ENCODE measurements at regions not wholly inside any gene's neighbourhood (a gene's known extent, or its start where the extent isn't known, plus 50 kb on each side); places are given as distances from the start of the nearest gene placed in this dataset.

DNA sequence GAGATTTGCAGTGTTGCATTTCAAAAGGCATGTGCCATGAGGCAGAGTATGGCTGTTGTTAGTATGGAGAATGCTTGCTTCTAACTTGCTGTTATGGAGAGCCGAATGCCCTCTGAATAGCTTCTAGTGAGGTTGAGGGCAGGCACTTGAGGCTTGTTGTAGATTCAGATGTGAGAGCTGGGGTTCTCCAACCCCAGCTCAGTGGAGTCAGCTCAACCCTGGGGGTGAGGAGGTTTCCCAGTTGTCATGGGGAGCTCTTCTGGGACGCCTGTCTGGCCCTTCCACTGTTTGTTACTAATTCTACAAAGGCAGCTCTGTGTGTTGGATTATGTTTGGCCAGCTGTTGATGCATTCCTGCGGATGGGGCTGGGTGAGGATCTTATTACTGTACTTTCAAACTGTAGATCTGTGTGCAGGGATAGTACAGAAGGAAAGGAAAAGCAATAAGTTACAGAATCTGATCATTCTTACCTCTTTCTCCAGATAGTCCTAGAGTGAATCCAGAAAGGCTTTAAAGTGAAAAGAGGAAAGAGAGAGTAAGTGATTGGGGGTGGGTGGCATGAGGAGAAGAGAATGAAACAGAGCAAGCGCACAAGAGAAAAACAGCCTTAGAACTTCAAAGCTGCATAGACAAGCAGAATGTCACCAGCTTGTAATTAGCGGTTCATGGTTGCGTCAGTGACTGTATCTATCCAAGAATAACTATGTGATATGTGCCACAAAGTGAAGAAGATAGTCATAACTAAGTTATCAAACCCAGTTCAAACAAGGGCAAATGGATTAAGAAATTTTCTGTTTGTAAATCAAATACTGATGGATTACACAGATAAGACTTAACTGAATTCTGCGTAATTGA is 148.7 kb downstream of the PRL start:
- Histone ChIP-seq H3K27ac (ENCODE audit: low read depth in 1 of 2, low read length in 2 of 2) (no peak overlapping the region), H3K9ac (ENCODE audit: low read depth in 1 of 2, low read length in 2 of 2) (no peak overlapping the region), H3K27me3 (ENCODE audit: control insufficient read depth in 4 of 4, insufficient read depth in 4 of 4, low read length in 3 of 4) (no peaks in the 10 kb centered on the region), H3K4me1 (ENCODE audit: control insufficient read depth in 4 of 4, insufficient read depth in 4 of 4, low read length in 3 of 4) (peaks cover 0 to 3% (median 0%) of the 10 kb centered on the region in 4 donors), H3K9me3 (ENCODE audit: control insufficient read depth in 4 of 4, low read length in 3 of 4) (no peaks in the 10 kb centered on the region), H3K36me3 (ENCODE audit: control insufficient read depth in 4 of 4, insufficient read depth in 3 of 4, low read depth in 1 of 4, low read length in 3 of 4) (no peaks in the 10 kb centered on the region), H3K4me3 (ENCODE audit: low read depth in 1 of 3, low read length in 3 of 3) (no peak overlapping the region)
- WGBS: 65% methylated on average over 7 of the region's 7 CpGs
- TF ChIP-seq GABPA (IDR thresholded peaks at IDR 0.05 in 1 of 2, conservative IDR thresholded peaks at IDR 0.05 in 1 of 2) (no peak), ATF3 (IDR thresholded peaks at IDR 0.05) (no peak), MAX (IDR thresholded peaks at IDR 0.05) (no peak), CTCF (IDR thresholded peaks at IDR 0.05; ENCODE audit: low read depth, low read length, missing input control) (no peak), JUND (IDR thresholded peaks at IDR 0.05) (no peak), YY1 (IDR thresholded peaks at IDR 0.05) (no peak), FOXA2 (IDR thresholded peaks at IDR 0.05) (no peak), HNF4G (IDR thresholded peaks at IDR 0.05) (no peak)
- TF ChIP-seq, protein P1, sequence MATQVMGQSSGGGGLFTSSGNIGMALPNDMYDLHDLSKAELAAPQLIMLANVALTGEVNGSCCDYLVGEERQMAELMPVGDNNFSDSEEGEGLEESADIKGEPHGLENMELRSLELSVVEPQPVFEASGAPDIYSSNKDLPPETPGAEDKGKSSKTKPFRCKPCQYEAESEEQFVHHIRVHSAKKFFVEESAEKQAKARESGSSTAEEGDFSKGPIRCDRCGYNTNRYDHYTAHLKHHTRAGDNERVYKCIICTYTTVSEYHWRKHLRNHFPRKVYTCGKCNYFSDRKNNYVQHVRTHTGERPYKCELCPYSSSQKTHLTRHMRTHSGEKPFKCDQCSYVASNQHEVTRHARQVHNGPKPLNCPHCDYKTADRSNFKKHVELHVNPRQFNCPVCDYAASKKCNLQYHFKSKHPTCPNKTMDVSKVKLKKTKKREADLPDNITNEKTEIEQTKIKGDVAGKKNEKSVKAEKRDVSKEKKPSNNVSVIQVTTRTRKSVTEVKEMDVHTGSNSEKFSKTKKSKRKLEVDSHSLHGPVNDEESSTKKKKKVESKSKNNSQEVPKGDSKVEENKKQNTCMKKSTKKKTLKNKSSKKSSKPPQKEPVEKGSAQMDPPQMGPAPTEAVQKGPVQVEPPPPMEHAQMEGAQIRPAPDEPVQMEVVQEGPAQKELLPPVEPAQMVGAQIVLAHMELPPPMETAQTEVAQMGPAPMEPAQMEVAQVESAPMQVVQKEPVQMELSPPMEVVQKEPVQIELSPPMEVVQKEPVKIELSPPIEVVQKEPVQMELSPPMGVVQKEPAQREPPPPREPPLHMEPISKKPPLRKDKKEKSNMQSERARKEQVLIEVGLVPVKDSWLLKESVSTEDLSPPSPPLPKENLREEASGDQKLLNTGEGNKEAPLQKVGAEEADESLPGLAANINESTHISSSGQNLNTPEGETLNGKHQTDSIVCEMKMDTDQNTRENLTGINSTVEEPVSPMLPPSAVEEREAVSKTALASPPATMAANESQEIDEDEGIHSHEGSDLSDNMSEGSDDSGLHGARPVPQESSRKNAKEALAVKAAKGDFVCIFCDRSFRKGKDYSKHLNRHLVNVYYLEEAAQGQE (IDR thresholded peaks at IDR 0.05): no peak
- no peak for DNase-seq (ENCODE audit: low spot score)

DNA sequence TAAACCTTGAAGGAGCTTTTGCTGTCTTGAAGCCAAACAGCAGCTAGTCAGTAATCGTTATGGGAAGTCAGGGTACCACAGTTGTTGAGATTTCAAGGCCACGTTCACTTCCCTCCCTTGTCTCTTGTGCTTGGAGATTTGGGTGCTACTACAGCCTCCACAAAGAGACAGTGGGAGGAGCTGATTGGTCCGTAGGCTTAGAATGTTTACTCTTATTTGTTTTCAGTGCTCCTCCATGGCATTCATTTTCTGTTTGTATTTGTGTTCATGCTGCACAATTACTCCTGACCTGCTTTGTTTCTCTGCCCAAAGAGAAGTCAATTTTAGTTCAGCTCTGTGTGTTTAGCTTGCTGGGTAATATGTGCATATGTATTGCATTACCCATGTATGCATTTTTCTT is 147.7 kb downstream of the PRL start:
- no peaks in the 10 kb centered on the region for H3K36me3 ChIP-seq (ENCODE audit: control insufficient read depth in 4 of 4, insufficient read depth in 3 of 4, low read depth in 1 of 4, low read length in 3 of 4)
- no peak overlapping the region for H3K9ac ChIP-seq (ENCODE audit: low read depth in 1 of 2, low read length in 2 of 2)
- 41% methylated on average over 3 of the region's 3 CpGs for WGBS
- TF ChIP-seq YY1 (IDR thresholded peaks at IDR 0.05) (no peak), HNF4G (IDR thresholded peaks at IDR 0.05) (no peak), TAF1 (conservative IDR thresholded peaks at IDR 0.05) (no peak), ATF3 (IDR thresholded peaks at IDR 0.05) (no peak), EGR1 (IDR thresholded peaks at IDR 0.05; ENCODE audit: low read depth in 2 of 2) (no peak), ZBTB33 (IDR thresholded peaks at IDR 0.05) (no peak), MAX (IDR thresholded peaks at IDR 0.05) (no peak), FOXA1 (IDR thresholded peaks at IDR 0.05) (no peak), RAD21 (IDR thresholded peaks at IDR 0.05) (no peak), FOXA2 (IDR thresholded peaks at IDR 0.05) (no peak), HNF4A (conservative IDR thresholded peaks at IDR 0.05) (no peak)
- no peak overlapping the region for H3K4me3 ChIP-seq (ENCODE audit: low read depth in 1 of 3, low read length in 3 of 3)
- H3K27ac ChIP-seq (ENCODE audit: low read depth in 1 of 2, low read length in 2 of 2): no peak overlapping the region
- no peaks in the 10 kb centered on the region for H3K27me3 ChIP-seq (ENCODE audit: control insufficient read depth in 4 of 4, insufficient read depth in 4 of 4, low read length in 3 of 4)
- DNase-seq (ENCODE audit: low spot score): no peak
- H3K9me3 ChIP-seq (ENCODE audit: control insufficient read depth in 4 of 4, low read length in 3 of 4): no peaks in the 10 kb centered on the region
- peaks cover 0 to 3% (median 0%) of the 10 kb centered on the region in 4 donors for H3K4me1 ChIP-seq (ENCODE audit: control insufficient read depth in 4 of 4, insufficient read depth in 4 of 4, low read length in 3 of 4)
